Kidney (tissue), 13 donors: ENCODE measurements at regions not wholly inside any gene's neighbourhood (a gene's known extent, or its start where the extent isn't known, plus 50 kb on each side); places are given as distances from the start of the nearest gene placed in this dataset.
A peak's percentile ranks its signal among the peaks of the same experiment; 100 is the strongest.

Experiments
- DNase-seq, 5 donors: peaks; one replicate each; pipeline ENCODE4 v3.0.0-alpha.2; 2013 to 2020
- FAIRE-seq: peaks from 2 replicates; lab custom pipeline; 2012; peaks lifted over from hg19 to GRCh38; lab: Jason Lieb, UNC
- H3K27ac ChIP-seq, 2 donors: one replicate each; pipeline ENCODE4 v1.7.0; 2013; ENCODE audit warnings: low read depth in 2 of 2, low read length in 2 of 2, inconsistent platforms in 1 of 2
- H3K27me3 ChIP-seq: one replicate; pipeline ENCODE4 v1.7.1; 2013; ENCODE audit warnings: low read length, inconsistent platforms; ENCODE audit not compliant: control insufficient read depth, insufficient read depth
- H3K36me3 ChIP-seq, 3 donors: one replicate each; pipeline versions ENCODE4 v1.7.0 to v1.7.1; 2013; ENCODE audit warnings: low read length in 3 of 3, control low read depth in 1 of 3, inconsistent platforms in 1 of 3; ENCODE audit not compliant: insufficient read depth in 3 of 3, control insufficient read depth in 2 of 3
- H3K4me1 ChIP-seq, 3 donors: one replicate each; pipeline versions ENCODE4 v1.7.0 to v1.7.1; 2013; ENCODE audit warnings: low read length in 3 of 3, inconsistent platforms in 1 of 3, low read depth in 1 of 3; ENCODE audit not compliant: control insufficient read depth in 2 of 3, insufficient read depth in 2 of 3
- H3K4me3 ChIP-seq, 3 donors: one replicate each; pipeline versions ENCODE4 v1.7.0 to v1.8.1; 2013; ENCODE audit warnings: low read length in 3 of 3, control low read depth in 1 of 3, inconsistent platforms in 1 of 3
- H3K9ac ChIP-seq, 3 donors: one replicate each; pipeline versions ENCODE4 v1.7.0 to v1.7.1; 2013; ENCODE audit warnings: low read length in 3 of 3, control low read depth in 1 of 3, inconsistent platforms in 1 of 3
- H3K9me3 ChIP-seq, 3 donors: one replicate each; pipeline versions ENCODE4 v1.7.0 to v1.7.1; 2013; ENCODE audit warnings: low read length in 3 of 3, control low read depth in 1 of 3, inconsistent platforms in 1 of 3; ENCODE audit not compliant: control insufficient read depth in 2 of 3, insufficient read depth in 1 of 3
- CTCF ChIP-seq: IDR thresholded peaks from 3 replicates; pipeline ENCODE4 v1.5.1; 2012; ENCODE audit warnings: mild to moderate bottlenecking, moderate library complexity, borderline replicate concordance; ENCODE audit not compliant: insufficient read depth; ENCODE audit errors: extremely low read depth
- intact Hi-C: fragments of 100-400 bp; cut with DNase I; formaldehyde crosslinking; loops from one replicate; pipeline ENCODE4 v1.11.1; 2022
- donor health status: control.
- donor health status: control.
- donor health status: control.
- donor health status: control.
- donor health status: control.
- donor health status: DM: yes; HTN: yes; CAD: no.
- donor health status: Normal renal cell carcinoma (clear cell type).

GRCh38 chr11:27214713-27215112 lies 148.3 kb downstream of the CCDC34 start:
- H3K27me3 ChIP-seq = no peaks in the 10 kb centered on the region
- no peak overlapping the region for H3K9ac ChIP-seq
- no peak for TF ChIP-seq CTCF
- intact Hi-C loops = no loop called here
- H3K4me1 ChIP-seq = peaks cover 6 to 54% (median 26%) of the 10 kb centered on the region in 3 donors
- H3K27ac ChIP-seq = no peak overlapping the region
- H3K36me3 ChIP-seq = no peaks in the 10 kb centered on the region
- DNase-seq (no peak), FAIRE-seq (no peak)
- H3K4me3 ChIP-seq = no peak overlapping the region
- no peaks in the 10 kb centered on the region for H3K9me3 ChIP-seq

GRCh38 chr11:27213232-27213660 lies 149.8 kb downstream of the CCDC34 start:
- FAIRE-seq = no peak
- peak overlapping the region in 2 of 3 donors; percentile 38 to 53 for H3K9ac ChIP-seq
- TF ChIP-seq CTCF = no peak

GRCh38 chr11:27212248-27212780 lies 150.7 kb downstream of the CCDC34 start:
- intact Hi-C loops = no loop called here
- Histone ChIP-seq H3K4me3 (no peak overlapping the region), H3K36me3 (no peaks in the 10 kb centered on the region), H3K9ac (no peak overlapping the region), H3K4me1 (peaks cover 0 to 40% (median 19%) of the 10 kb centered on the region in 3 donors), H3K27ac (no peak overlapping the region), H3K27me3 (no peaks in the 10 kb centered on the region), H3K9me3 (no peaks in the 10 kb centered on the region)
- DNase-seq (no peak), FAIRE-seq (no peak)
- no peak for TF ChIP-seq CTCF

More at GRCh38 chr11:27213232-27213660, 149.8 kb downstream of the CCDC34 start:
- H3K36me3 ChIP-seq = no peaks in the 10 kb centered on the region
- H3K27ac ChIP-seq = peak overlapping the region; percentile 23 to 30
- H3K4me3 ChIP-seq = no peak overlapping the region
- peak in 2 of 5 donors; percentile 52 to 68 for DNase-seq
- peaks cover 4 to 49% (median 24%) of the 10 kb centered on the region in 3 donors for H3K4me1 ChIP-seq
- H3K27me3 ChIP-seq = no peaks in the 10 kb centered on the region
- no peaks in the 10 kb centered on the region for H3K9me3 ChIP-seq
- intact Hi-C loops = no loop called here
